ENCODE measurements at regions not wholly inside any gene's neighbourhood (a gene's known extent, or its start where the extent isn't known, plus 50 kb on each side); places are given as distances from the start of the nearest gene placed in this dataset.

DNA sequence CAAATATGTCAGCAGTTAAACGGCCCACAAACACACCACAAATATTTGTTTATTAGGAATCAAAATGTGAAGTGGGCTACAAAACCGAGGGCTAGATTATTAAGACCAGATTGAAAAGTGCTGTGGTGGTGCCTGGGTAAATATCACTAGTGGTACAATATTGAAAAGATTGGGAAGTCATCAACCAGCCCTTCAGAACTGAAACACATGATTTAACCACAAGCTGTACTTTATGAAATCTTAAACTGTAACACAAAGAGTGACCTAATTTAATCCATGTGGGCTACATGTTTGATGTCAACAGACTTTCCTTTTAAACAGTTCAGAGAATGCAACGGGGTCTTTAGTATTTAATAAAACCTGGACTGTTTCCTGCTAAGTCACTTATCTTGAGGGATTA, 182.3 kb downstream of the SPATA31D1 start:
- no peak overlapping the region for H2AFZ ChIP-seq (ENCODE audit: low read depth, low read length)
- DNase-seq, result no peak
- no peak overlapping the region for H3K4me2 ChIP-seq (ENCODE audit: insufficient read depth, low read length)

DNA sequence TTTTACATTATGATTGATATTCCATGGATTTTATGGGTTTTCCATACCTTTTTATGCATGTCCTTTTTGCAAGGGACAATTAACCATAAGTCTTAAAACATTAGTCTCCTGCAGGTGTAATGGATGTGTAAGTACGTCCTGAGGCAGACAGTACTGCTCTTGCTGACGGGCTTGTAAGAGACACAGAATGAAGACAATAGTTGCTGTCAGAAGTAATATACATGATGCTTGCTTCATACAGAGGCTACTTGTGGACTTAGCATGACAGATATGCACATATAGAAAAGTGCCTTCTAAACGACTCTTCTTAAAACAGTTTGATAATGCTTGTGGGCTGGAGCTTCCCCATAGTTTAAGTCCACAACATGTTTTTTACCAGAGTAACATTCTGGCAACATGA, 182.7 kb downstream of the SPATA31D1 start:
- ATAC-seq (ENCODE audit: insufficient read depth, low read depth) (no peak), DNase-seq (no peak)
- no peak overlapping the region for H3K4me2 ChIP-seq (ENCODE audit: insufficient read depth, low read length)
- H3K27me3 ChIP-seq (ENCODE audit: insufficient read depth, low read length, poor library complexity), result no peaks in the 10 kb centered on the region
- no peaks in the 10 kb centered on the region for H3K79me2 ChIP-seq (ENCODE audit: insufficient read depth, low read length)
- H3K4me1 ChIP-seq (ENCODE audit: insufficient read depth, low read length), result no peaks in the 10 kb centered on the region
- TF ChIP-seq, protein P1, sequence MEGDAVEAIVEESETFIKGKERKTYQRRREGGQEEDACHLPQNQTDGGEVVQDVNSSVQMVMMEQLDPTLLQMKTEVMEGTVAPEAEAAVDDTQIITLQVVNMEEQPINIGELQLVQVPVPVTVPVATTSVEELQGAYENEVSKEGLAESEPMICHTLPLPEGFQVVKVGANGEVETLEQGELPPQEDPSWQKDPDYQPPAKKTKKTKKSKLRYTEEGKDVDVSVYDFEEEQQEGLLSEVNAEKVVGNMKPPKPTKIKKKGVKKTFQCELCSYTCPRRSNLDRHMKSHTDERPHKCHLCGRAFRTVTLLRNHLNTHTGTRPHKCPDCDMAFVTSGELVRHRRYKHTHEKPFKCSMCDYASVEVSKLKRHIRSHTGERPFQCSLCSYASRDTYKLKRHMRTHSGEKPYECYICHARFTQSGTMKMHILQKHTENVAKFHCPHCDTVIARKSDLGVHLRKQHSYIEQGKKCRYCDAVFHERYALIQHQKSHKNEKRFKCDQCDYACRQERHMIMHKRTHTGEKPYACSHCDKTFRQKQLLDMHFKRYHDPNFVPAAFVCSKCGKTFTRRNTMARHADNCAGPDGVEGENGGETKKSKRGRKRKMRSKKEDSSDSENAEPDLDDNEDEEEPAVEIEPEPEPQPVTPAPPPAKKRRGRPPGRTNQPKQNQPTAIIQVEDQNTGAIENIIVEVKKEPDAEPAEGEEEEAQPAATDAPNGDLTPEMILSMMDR (IDR thresholded peaks at IDR 0.05; ENCODE audit: borderline replicate concordance, extremely low read depth, low read length, poor library complexity, severe bottlenecking), result no peak
- no peak for TF ChIP-seq EZH2 (IDR thresholded peaks at IDR 0.05; ENCODE audit: borderline replicate concordance, low read depth, low read length, severe bottlenecking)
- no peaks in the 10 kb centered on the region for H4K20me1 ChIP-seq (ENCODE audit: insufficient read depth, low read length)
- H3K4me3 ChIP-seq (ENCODE audit: low read depth in 1 of 2, low read length in 2 of 2), result no peak overlapping the region
- no peak overlapping the region for H3K27ac ChIP-seq (ENCODE audit: low read length)
- no peak overlapping the region for H2AFZ ChIP-seq (ENCODE audit: low read depth, low read length)
- H3K36me3 ChIP-seq (ENCODE audit: insufficient read depth, low read length), result no peaks in the 10 kb centered on the region
- H3K9me3 ChIP-seq (ENCODE audit: insufficient read depth, low read length, severe bottlenecking), result no peaks in the 10 kb centered on the region
- H3K9ac ChIP-seq (ENCODE audit: low read depth, low read length), result no peak overlapping the region

More for the DNA sequence above, 182.3 kb downstream of the SPATA31D1 start:
- H3K36me3 ChIP-seq (ENCODE audit: insufficient read depth, low read length), result no peaks in the 10 kb centered on the region
- no peak overlapping the region for H3K27ac ChIP-seq (ENCODE audit: low read length)
- no peaks in the 10 kb centered on the region for H3K27me3 ChIP-seq (ENCODE audit: insufficient read depth, low read length, poor library complexity)
- TF ChIP-seq, protein P1 (IDR thresholded peaks at IDR 0.05; ENCODE audit: borderline replicate concordance, extremely low read depth, low read length, poor library complexity, severe bottlenecking), result no peak
- TF ChIP-seq EZH2 (IDR thresholded peaks at IDR 0.05; ENCODE audit: borderline replicate concordance, low read depth, low read length, severe bottlenecking), result no peak
- H3K4me3 ChIP-seq (ENCODE audit: low read depth in 1 of 2, low read length in 2 of 2), result no peak overlapping the region
- H3K79me2 ChIP-seq (ENCODE audit: insufficient read depth, low read length), result no peaks in the 10 kb centered on the region
- no peaks in the 10 kb centered on the region for H3K4me1 ChIP-seq (ENCODE audit: insufficient read depth, low read length)
- no peaks in the 10 kb centered on the region for H3K9me3 ChIP-seq (ENCODE audit: insufficient read depth, low read length, severe bottlenecking)
- no peak overlapping the region for H3K9ac ChIP-seq (ENCODE audit: low read depth, low read length)
- no peaks in the 10 kb centered on the region for H4K20me1 ChIP-seq (ENCODE audit: insufficient read depth, low read length)
- ATAC-seq (ENCODE audit: insufficient read depth, low read depth), result no peak

DNA sequence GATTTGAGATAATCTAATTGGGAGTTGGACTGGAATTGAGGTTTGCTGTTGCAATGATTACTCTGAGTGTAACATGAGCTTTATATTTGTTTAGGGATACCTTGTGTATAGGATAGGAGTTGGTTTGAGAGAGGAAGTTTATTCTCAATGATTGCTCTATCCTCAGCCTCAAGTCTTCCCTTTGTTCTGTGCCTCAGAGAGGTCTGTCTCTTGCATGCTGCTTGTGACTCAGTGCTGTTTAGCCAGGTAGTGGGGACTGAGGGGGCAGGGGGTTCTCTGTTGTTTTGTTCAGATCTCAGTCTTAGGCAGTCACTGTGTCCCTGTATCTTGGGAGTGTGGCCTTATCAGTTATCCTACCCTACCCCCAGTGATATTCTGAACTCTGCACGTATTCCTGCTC, 192.1 kb downstream of the SPATA31D1 start:
- Histone ChIP-seq H3K4me3 (ENCODE audit: low read depth in 1 of 2, low read length in 2 of 2) (no peak overlapping the region), H3K9ac (ENCODE audit: low read depth, low read length) (no peak overlapping the region), H3K4me2 (ENCODE audit: insufficient read depth, low read length) (no peak overlapping the region), H4K20me1 (ENCODE audit: insufficient read depth, low read length) (no peaks in the 10 kb centered on the region), H3K79me2 (ENCODE audit: insufficient read depth, low read length) (no peaks in the 10 kb centered on the region), H3K36me3 (ENCODE audit: insufficient read depth, low read length) (no peaks in the 10 kb centered on the region), H3K9me3 (ENCODE audit: insufficient read depth, low read length, severe bottlenecking) (no peaks in the 10 kb centered on the region), H3K4me1 (ENCODE audit: insufficient read depth, low read length) (no peaks in the 10 kb centered on the region), H2AFZ (ENCODE audit: low read depth, low read length) (no peak overlapping the region), H3K27me3 (ENCODE audit: insufficient read depth, low read length, poor library complexity) (no peaks in the 10 kb centered on the region), H3K27ac (ENCODE audit: low read length) (no peak overlapping the region)
- ATAC-seq (ENCODE audit: insufficient read depth, low read depth) (no peak), DNase-seq (no peak)
- no peak for TF ChIP-seq EZH2 (IDR thresholded peaks at IDR 0.05; ENCODE audit: borderline replicate concordance, low read depth, low read length, severe bottlenecking)
- TF ChIP-seq, protein P1 (IDR thresholded peaks at IDR 0.05; ENCODE audit: borderline replicate concordance, extremely low read depth, low read length, poor library complexity, severe bottlenecking), result no peak
